GM13976 (cell line): ENCODE measurements at regions not wholly inside any gene's neighbourhood (a gene's known extent, or its start where the extent isn't known, plus 50 kb on each side); places are given as distances from the start of the nearest gene placed in this dataset.

Source experiments
- DNase-seq: peaks from one replicate; pipeline ENCODE4 v3.0.0; 2012; ENCODE audit warnings: low spot score
- in situ Hi-C: fragments of 300-500 bp; cut with MboI; formaldehyde crosslinking; loops from one replicate; pipeline ENCODE4 v1.12.0; 2022; ENCODE audit warnings: low sequenced_read_pairs, mixed read lengths, inconsistent platforms; ENCODE audit not compliant: unreplicated experiment
- TF ChIP-seq, protein P1 (sequence below): IDR thresholded peaks from 2 replicates; pipeline ENCODE4 v1.5.1; 2012; ENCODE audit warnings: borderline replicate concordance, mild to moderate bottlenecking; ENCODE audit not compliant: insufficient read depth; ENCODE audit errors: extremely low read depth, missing control alignments, control extremely low read depth

GRCh38 chr13:64371045-64371444 is 2859.1 kb downstream of the PCDH9 start:
- in situ Hi-C loops = no loop called here
- no peak for DNase-seq
- TF ChIP-seq, protein P1, sequence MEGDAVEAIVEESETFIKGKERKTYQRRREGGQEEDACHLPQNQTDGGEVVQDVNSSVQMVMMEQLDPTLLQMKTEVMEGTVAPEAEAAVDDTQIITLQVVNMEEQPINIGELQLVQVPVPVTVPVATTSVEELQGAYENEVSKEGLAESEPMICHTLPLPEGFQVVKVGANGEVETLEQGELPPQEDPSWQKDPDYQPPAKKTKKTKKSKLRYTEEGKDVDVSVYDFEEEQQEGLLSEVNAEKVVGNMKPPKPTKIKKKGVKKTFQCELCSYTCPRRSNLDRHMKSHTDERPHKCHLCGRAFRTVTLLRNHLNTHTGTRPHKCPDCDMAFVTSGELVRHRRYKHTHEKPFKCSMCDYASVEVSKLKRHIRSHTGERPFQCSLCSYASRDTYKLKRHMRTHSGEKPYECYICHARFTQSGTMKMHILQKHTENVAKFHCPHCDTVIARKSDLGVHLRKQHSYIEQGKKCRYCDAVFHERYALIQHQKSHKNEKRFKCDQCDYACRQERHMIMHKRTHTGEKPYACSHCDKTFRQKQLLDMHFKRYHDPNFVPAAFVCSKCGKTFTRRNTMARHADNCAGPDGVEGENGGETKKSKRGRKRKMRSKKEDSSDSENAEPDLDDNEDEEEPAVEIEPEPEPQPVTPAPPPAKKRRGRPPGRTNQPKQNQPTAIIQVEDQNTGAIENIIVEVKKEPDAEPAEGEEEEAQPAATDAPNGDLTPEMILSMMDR = no peak

GRCh38 chr13:64369121-64369520 is 2861.0 kb downstream of the PCDH9 start:
- TF ChIP-seq, protein P1 = no peak
- in situ Hi-C loops = no loop called here
- no peak for DNase-seq

DNA sequence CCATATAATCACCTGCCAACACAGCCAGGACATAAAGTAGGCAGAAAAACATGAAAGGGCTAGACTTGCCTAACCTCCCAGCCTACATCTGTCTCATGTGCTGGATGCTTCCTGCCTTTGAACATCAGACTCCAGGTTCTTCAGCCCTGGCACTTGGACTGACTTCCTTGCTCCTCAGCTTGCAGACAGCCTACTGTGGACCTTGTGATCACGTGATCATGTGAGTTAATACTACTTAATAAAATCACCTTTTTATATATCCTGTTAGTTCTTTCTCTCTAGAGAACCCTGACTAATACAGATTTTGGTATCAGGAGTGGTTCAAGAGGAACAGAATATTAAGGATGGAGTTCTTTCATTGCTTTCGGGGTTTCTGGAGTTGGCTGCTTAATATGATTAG is 2867.6 kb downstream of the PCDH9 start:
- in situ Hi-C loops = no loop called here
- no peak for DNase-seq
- TF ChIP-seq, protein P1 = no peak

- TF ChIP-seq, protein P1 = no peak
- DNase-seq = no peak
- in situ Hi-C loops = no loop called here
These were observed 2882.5 kb downstream of the PCDH9 start for GRCh38 chr13:64347664-64348063.

DNA sequence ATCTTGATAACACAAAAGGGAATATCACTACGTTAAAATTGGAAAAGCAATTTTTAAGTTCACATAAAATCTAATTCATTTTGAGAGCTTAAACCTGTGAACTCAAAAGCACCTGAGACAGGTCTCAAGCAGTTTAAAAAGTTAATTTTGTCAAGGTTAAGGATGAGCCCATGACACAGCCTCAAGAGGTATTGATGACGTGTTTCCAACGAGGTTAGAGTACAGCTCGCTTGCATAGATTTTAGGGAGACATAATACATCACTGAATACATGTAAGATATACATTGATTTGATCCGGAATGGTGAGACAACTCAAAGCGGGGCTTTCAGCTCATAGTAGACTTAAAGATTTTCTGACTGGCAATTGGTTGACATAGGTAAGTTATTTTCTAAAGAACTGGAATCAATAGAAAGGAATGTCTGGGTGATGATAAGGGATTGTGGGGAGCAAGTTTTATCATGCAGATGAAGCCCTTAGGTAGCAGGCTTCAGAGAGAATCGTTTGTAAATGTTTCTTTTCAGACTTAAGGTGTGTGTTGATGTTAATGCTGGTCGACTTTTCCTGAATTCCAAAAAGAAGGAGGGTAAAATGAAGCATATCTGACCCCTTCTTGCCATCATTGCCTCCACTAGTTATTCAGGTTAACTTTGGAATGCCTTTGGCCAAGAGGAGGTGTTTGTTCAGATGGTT is 2890.6 kb downstream of the PCDH9 start:
- no peak for DNase-seq
- in situ Hi-C loops = no loop called here
- TF ChIP-seq, protein P1 = no peak

GRCh38 chr13:64338671-64339070 is 2891.5 kb downstream of the PCDH9 start:
- in situ Hi-C loops = no loop called here
- TF ChIP-seq, protein P1 = no peak
- no peak for DNase-seq
